Endodermal cell (in vitro differentiated cells): ENCODE measurements at regions not wholly inside any gene's neighbourhood (a gene's known extent, or its start where the extent isn't known, plus 50 kb on each side); places are given as distances from the start of the nearest gene placed in this dataset.

Source experiments
- DNase-seq: peaks from one replicate; pipeline ENCODE4 v3.0.0-alpha.2; 2017
- H3K27ac ChIP-seq: 2 replicates; pipeline ENCODE4 v1.5.1; 2013; ENCODE audit warnings: mild to moderate bottlenecking, low read depth, low read length, moderate library complexity
- H3K27me3 ChIP-seq: 2 replicates; pipeline ENCODE4 v1.6.1; 2013; ENCODE audit warnings: mild to moderate bottlenecking, low read length, moderate library complexity; ENCODE audit not compliant: insufficient read depth, control insufficient read depth, poor library complexity, severe bottlenecking
- H3K36me3 ChIP-seq: 2 replicates; pipeline ENCODE4 v1.7.0; 2013; ENCODE audit warnings: mild to moderate bottlenecking, low read length, moderate library complexity; ENCODE audit not compliant: control insufficient read depth, insufficient read depth
- H3K4me1 ChIP-seq: one replicate; pipeline ENCODE4 v1.7.0; 2013; ENCODE audit warnings: low read length; ENCODE audit not compliant: control insufficient read depth, insufficient read depth
- H3K4me3 ChIP-seq: 2 replicates; pipeline ENCODE4 v1.5.1; 2013; ENCODE audit warnings: mild to moderate bottlenecking, low read length, moderate library complexity
- H3K9ac ChIP-seq: 2 replicates; pipeline ENCODE4 v1.6.1; 2013; ENCODE audit warnings: mild to moderate bottlenecking, low read length, moderate library complexity; ENCODE audit not compliant: poor library complexity, severe bottlenecking; ENCODE audit errors: extremely low read depth
- H3K9me3 ChIP-seq: 2 replicates; pipeline ENCODE4 v1.6.1; 2013; ENCODE audit warnings: mild to moderate bottlenecking, low read length, moderate library complexity; ENCODE audit not compliant: control insufficient read depth
- H3K27ac Mint-ChIP-seq: 2 replicates; pipeline ENCODE4 v1.8.0; 2020; ENCODE audit warnings: mixed read lengths
- H3K27me3 Mint-ChIP-seq: 2 replicates; pipeline ENCODE4 v1.8.0; 2021; ENCODE audit warnings: mild to moderate bottlenecking, mixed read lengths; ENCODE audit not compliant: insufficient read depth
- H3K36me3 Mint-ChIP-seq: 2 replicates; pipeline ENCODE4 v1.8.0; 2020; ENCODE audit warnings: low read depth, mixed read lengths
- H3K4me1 Mint-ChIP-seq: 2 replicates; pipeline ENCODE4 v1.8.0; 2020; ENCODE audit warnings: mixed read lengths
- H3K4me3 Mint-ChIP-seq: 2 replicates; pipeline ENCODE4 v1.8.0; 2020; ENCODE audit warnings: mild to moderate bottlenecking, moderate library complexity, mixed read lengths
- H3K9me3 Mint-ChIP-seq: 2 replicates; pipeline ENCODE4 v1.8.0; 2020; ENCODE audit warnings: mild to moderate bottlenecking, mixed read lengths
- WGBS, 2 experiments: methylation state at CpG; one replicate each; pipeline versions ENCODE4 v1.1.5 to v1.1.7; 2013; ENCODE audit warnings: missing lambda C conversion rate in 2 of 2, mixed read lengths in 1 of 2; ENCODE audit not compliant: insufficient coverage in 1 of 2, insufficient read length in 1 of 2; 5-methylcytosine and 5-hydroxymethylcytosine counted together
- TF ChIP-seq, protein P1 (sequence below): fragments of 200-600 bp; sonication (generic); conservative IDR thresholded peaks from 2 replicates; pipeline ENCODE4 v1.5.0; 2021; ENCODE audit warnings: antibody characterized with exemption, mild to moderate bottlenecking

DNA sequence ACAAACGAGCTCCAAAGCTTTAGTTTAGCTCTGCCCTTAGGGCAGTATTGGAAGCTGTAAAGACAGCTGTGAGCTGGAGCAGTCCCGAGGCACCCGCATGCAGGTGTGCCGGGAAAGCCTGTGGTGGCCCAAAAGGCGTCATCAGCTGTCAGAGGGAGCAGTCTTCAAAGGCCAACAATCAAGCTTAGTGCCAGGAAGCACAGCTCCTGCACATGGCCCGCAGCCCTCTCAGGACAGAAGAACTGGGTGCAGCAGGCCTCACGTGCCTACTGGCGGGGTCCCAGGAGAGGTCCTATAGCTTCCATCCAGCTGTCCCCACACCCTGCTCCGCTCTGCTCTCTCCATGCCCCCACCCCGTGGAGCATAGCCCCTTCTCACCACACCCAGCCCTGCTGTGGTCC lies 92.2 kb upstream of the TRIM2 start:
- Histone ChIP-seq H3K27ac (no peak overlapping the region), H3K9me3 (no peaks in the 10 kb centered on the region), H3K4me1 (no peaks in the 10 kb centered on the region), H3K36me3 (no peaks in the 10 kb centered on the region), H3K9ac (no peak overlapping the region), H3K4me3 (no peak overlapping the region), H3K27me3 (no peaks in the 10 kb centered on the region)
- TF ChIP-seq, protein P1, sequence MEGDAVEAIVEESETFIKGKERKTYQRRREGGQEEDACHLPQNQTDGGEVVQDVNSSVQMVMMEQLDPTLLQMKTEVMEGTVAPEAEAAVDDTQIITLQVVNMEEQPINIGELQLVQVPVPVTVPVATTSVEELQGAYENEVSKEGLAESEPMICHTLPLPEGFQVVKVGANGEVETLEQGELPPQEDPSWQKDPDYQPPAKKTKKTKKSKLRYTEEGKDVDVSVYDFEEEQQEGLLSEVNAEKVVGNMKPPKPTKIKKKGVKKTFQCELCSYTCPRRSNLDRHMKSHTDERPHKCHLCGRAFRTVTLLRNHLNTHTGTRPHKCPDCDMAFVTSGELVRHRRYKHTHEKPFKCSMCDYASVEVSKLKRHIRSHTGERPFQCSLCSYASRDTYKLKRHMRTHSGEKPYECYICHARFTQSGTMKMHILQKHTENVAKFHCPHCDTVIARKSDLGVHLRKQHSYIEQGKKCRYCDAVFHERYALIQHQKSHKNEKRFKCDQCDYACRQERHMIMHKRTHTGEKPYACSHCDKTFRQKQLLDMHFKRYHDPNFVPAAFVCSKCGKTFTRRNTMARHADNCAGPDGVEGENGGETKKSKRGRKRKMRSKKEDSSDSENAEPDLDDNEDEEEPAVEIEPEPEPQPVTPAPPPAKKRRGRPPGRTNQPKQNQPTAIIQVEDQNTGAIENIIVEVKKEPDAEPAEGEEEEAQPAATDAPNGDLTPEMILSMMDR = no peak
- no peaks in the 10 kb centered on the region for H3K36me3 Mint-ChIP-seq
- H3K4me3 Mint-ChIP-seq = no peak overlapping the region
- WGBS, 2 experiments = 94% methylated on average over 10 of the region's 10 CpGs
- no peak for DNase-seq
- H3K27me3 Mint-ChIP-seq = no peaks in the 10 kb centered on the region
- no peak overlapping the region for H3K27ac Mint-ChIP-seq
- no peaks in the 10 kb centered on the region for H3K9me3 Mint-ChIP-seq
- no peaks in the 10 kb centered on the region for H3K4me1 Mint-ChIP-seq

DNA sequence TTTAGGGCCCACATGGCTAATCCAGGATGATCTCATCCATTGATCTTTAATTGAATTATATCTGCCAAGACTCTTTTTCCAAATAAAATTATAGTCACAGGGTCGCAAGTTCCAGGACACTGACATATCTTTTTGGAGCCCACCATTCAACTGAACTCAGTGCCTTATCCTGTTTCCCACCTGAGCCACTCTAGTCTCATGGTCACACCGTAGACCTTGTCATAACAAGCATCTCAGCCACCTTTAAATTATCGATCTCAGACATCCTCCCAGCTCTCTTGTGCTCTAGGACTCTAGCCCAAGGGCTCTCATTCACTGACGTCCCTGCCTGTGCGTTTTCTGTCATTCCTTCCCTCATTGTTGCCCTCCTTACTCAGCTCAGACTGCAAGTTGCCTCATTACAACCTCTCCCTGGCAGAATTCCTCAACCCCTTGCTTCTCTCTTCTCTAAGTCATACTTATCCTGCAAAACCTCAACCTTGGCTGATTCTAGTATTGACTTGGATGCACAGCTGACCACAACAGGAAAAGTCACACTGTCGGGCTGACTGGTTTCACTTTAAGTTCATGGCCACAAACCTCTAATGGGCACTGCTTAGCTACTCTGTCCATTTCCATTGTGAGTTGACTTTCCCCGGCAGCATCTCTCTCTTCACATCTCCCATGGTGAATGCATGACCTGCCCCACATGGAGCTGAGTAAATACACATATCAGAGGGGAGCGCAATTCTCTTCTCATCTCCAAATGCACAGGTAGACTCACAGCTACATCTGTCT lies 91.0 kb upstream of the TRIM2 start:
- Histone ChIP-seq H3K9ac (no peak overlapping the region), H3K27ac (no peak overlapping the region), H3K27me3 (no peaks in the 10 kb centered on the region), H3K9me3 (no peaks in the 10 kb centered on the region), H3K4me1 (no peaks in the 10 kb centered on the region), H3K4me3 (no peak overlapping the region), H3K36me3 (no peaks in the 10 kb centered on the region)
- H3K27me3 Mint-ChIP-seq = no peaks in the 10 kb centered on the region
- 92 to 93% methylated on average over 7 to 8 of the region's 8 CpGs for WGBS, 2 experiments
- TF ChIP-seq, protein P1 = no peak
- H3K4me1 Mint-ChIP-seq = no peaks in the 10 kb centered on the region
- no peak for DNase-seq
- no peaks in the 10 kb centered on the region for H3K9me3 Mint-ChIP-seq
- no peak overlapping the region for H3K4me3 Mint-ChIP-seq
- H3K36me3 Mint-ChIP-seq = no peaks in the 10 kb centered on the region
- H3K27ac Mint-ChIP-seq = no peak overlapping the region

DNA sequence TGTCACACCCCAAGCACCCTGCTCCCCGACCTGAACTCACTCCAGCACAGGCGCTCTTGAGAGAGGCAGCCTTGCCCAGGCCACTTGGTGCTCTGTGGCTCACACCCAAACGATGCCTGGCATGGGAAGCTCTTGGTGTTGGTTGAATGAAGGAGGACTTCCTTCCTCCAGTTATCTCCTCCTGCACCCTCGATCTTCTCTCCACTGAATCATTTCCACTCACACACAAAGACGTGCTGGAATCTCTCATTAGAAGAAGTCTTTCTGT lies 90.5 kb upstream of the TRIM2 start:
- TF ChIP-seq, protein P1 = no peak
- Mint-ChIP-seq H3K27me3 (no peaks in the 10 kb centered on the region), H3K36me3 (no peaks in the 10 kb centered on the region), H3K4me3 (no peak overlapping the region), H3K9me3 (no peaks in the 10 kb centered on the region), H3K27ac (no peak overlapping the region), H3K4me1 (no peaks in the 10 kb centered on the region)
- no peaks in the 10 kb centered on the region for H3K9me3 ChIP-seq
- no peak overlapping the region for H3K9ac ChIP-seq
- DNase-seq = no peak
- H3K27ac ChIP-seq = no peak overlapping the region
- H3K36me3 ChIP-seq = no peaks in the 10 kb centered on the region
- H3K27me3 ChIP-seq = no peaks in the 10 kb centered on the region
- 89 to 93% methylated on average over 2 to 5 of the region's 5 CpGs for WGBS, 2 experiments
- no peaks in the 10 kb centered on the region for H3K4me1 ChIP-seq
- H3K4me3 ChIP-seq = no peak overlapping the region
